ENCODE measurements at regions not wholly inside any gene's neighbourhood (a gene's known extent, or its start where the extent isn't known, plus 50 kb on each side); places are given as distances from the start of the nearest gene placed in this dataset.

GRCh38 chr3:72536878-72537267, 311.4 kb downstream of the SHQ1 start:
- Mint-ChIP-seq H3K27me3 (peaks cover 3% of the 10 kb centered on the region), H3K9me3 (peaks cover 10% of the 10 kb centered on the region), H3K4me3 (no peak overlapping the region), H3K27ac (no peak overlapping the region), H3K36me3 (ENCODE audit: low read depth) (peaks cover 8% of the 10 kb centered on the region), H3K4me1 (peaks cover 5% of the 10 kb centered on the region)
- POLR2A ChIA-PET, result interaction anchor here (1.4 kb wide), 1 partner anchor 16 kb away, joined by 4 read pairs; no protein-coding TSS in a partner anchor
- DNase-seq, result no peak
- CTCF ChIA-PET, result no interaction called here

GRCh38 chr3:72536206-72536877, 311.9 kb downstream of the SHQ1 start:
- Mint-ChIP-seq H3K27ac (no peak overlapping the region), H3K4me1 (peaks cover 5% of the 10 kb centered on the region), H3K9me3 (peaks cover 8% of the 10 kb centered on the region), H3K36me3 (ENCODE audit: low read depth) (peaks cover 8% of the 10 kb centered on the region), H3K27me3 (peaks cover 3% of the 10 kb centered on the region), H3K4me3 (no peak overlapping the region)
- CTCF ChIA-PET, result no interaction called here
- POLR2A ChIA-PET, result interaction anchor here (1.4 kb wide), 1 partner anchor 15 kb away, joined by 4 read pairs; no protein-coding TSS in a partner anchor
- no peak for DNase-seq

GRCh38 chr3:72535772-72536171, 312.5 kb downstream of the SHQ1 start:
- Mint-ChIP-seq H3K4me1 (peaks cover 5% of the 10 kb centered on the region), H3K27ac (no peak overlapping the region), H3K9me3 (peaks cover 11% of the 10 kb centered on the region), H3K36me3 (ENCODE audit: low read depth) (peaks cover 8% of the 10 kb centered on the region), H3K27me3 (peaks cover 6% of the 10 kb centered on the region), H3K4me3 (no peak overlapping the region)
- POLR2A ChIA-PET, result interaction anchor here (1.4 kb wide), 1 partner anchor 15 kb away, joined by 4 read pairs; no protein-coding TSS in a partner anchor
- CTCF ChIA-PET, result no interaction called here
- DNase-seq, result no peak

GRCh38 chr3:72533591-72534473, 314.4 kb downstream of the SHQ1 start:
- H3K4me3 Mint-ChIP-seq, result no peak overlapping the region
- peaks cover 6% of the 10 kb centered on the region for H3K27me3 Mint-ChIP-seq
- H3K36me3 Mint-ChIP-seq (ENCODE audit: low read depth), result peaks cover 8% of the 10 kb centered on the region
- ChIA-PET CTCF (no interaction called here), POLR2A (no interaction called here)
- H3K9me3 Mint-ChIP-seq, result peaks cover 11% of the 10 kb centered on the region
- H3K4me1 Mint-ChIP-seq, result peaks cover 5% of the 10 kb centered on the region
- H3K27ac Mint-ChIP-seq, result no peak overlapping the region
- DNase-seq, result no peak

- Mint-ChIP-seq H3K27ac (no peak overlapping the region), H3K27me3 (peaks cover 6% of the 10 kb centered on the region), H3K4me3 (no peak overlapping the region), H3K36me3 (ENCODE audit: low read depth) (peaks cover 8% of the 10 kb centered on the region), H3K9me3 (peaks cover 11% of the 10 kb centered on the region), H3K4me1 (peaks cover 5% of the 10 kb centered on the region)
- DNase-seq, result no peak
- ChIA-PET CTCF (no interaction called here), POLR2A (no interaction called here)
These were observed 317.8 kb downstream of the SHQ1 start for GRCh38 chr3:72530426-72530825.

- POLR2A ChIA-PET, result no interaction called here
- H3K27ac Mint-ChIP-seq, result no peak overlapping the region
- CTCF ChIA-PET, result no interaction called here
- peaks cover 5% of the 10 kb centered on the region for H3K4me1 Mint-ChIP-seq
- H3K27me3 Mint-ChIP-seq, result peaks cover 6% of the 10 kb centered on the region
- no peak for DNase-seq
- H3K36me3 Mint-ChIP-seq (ENCODE audit: low read depth), result peaks cover 7% of the 10 kb centered on the region
- H3K4me3 Mint-ChIP-seq, result no peak overlapping the region
- peaks cover 10% of the 10 kb centered on the region for H3K9me3 Mint-ChIP-seq
These were observed 319.2 kb downstream of the SHQ1 start for GRCh38 chr3:72529081-72529480.

- Mint-ChIP-seq H3K27ac (no peak overlapping the region), H3K4me3 (no peak overlapping the region), H3K4me1 (peaks cover 36% of the 10 kb centered on the region), H3K9me3 (peaks cover under 1% of the 10 kb centered on the region), H3K36me3 (ENCODE audit: low read depth) (no peaks in the 10 kb centered on the region), H3K27me3 (no peaks in the 10 kb centered on the region)
- CTCF ChIA-PET, result no interaction called here
- POLR2A ChIA-PET, result no interaction called here
- no peak for DNase-seq
These were observed 324.7 kb downstream of the SHQ1 start for GRCh38 chr3:72523429-72524151.

- peak; percentile 31 for DNase-seq
- no peaks in the 10 kb centered on the region for H3K27me3 Mint-ChIP-seq
- peaks cover 36% of the 10 kb centered on the region for H3K4me1 Mint-ChIP-seq
- H3K4me3 Mint-ChIP-seq, result no peak overlapping the region
- no peaks in the 10 kb centered on the region for H3K36me3 Mint-ChIP-seq (ENCODE audit: low read depth)
- peak overlapping the region; percentile 44 for H3K27ac Mint-ChIP-seq
- ChIA-PET POLR2A (interaction anchor here (1.2 to 1.5 kb wide), 2 partner anchors 16 to 38 kb away, joined by 4 read pairs; no protein-coding TSS in a partner anchor), CTCF (interaction anchor here (1.2 kb wide), 1 partner anchor 301 kb away, joined by 3 read pairs; no protein-coding TSS in a partner anchor)
- peaks cover 4% of the 10 kb centered on the region for H3K9me3 Mint-ChIP-seq
These were observed 327.4 kb downstream of the SHQ1 start for GRCh38 chr3:72520690-72521308.

GRCh38 chr3:72519946-72520604, 328.2 kb downstream of the SHQ1 start:
- H3K4me3 Mint-ChIP-seq, result no peak overlapping the region
- no peak overlapping the region for H3K27ac Mint-ChIP-seq
- no peak for DNase-seq
- peaks cover 4% of the 10 kb centered on the region for H3K9me3 Mint-ChIP-seq
- H3K27me3 Mint-ChIP-seq, result no peaks in the 10 kb centered on the region
- H3K4me1 Mint-ChIP-seq, result peaks cover 36% of the 10 kb centered on the region
- H3K36me3 Mint-ChIP-seq (ENCODE audit: low read depth), result no peaks in the 10 kb centered on the region
- CTCF ChIA-PET, result no interaction called here
- POLR2A ChIA-PET, result interaction anchor here (1.2 to 1.5 kb wide), 2 partner anchors 16 to 37 kb away, joined by 4 read pairs; no protein-coding TSS in a partner anchor

- Mint-ChIP-seq H3K4me3 (no peak overlapping the region), H3K27me3 (no peaks in the 10 kb centered on the region), H3K4me1 (peaks cover 28% of the 10 kb centered on the region), H3K9me3 (peaks cover 4% of the 10 kb centered on the region), H3K27ac (no peak overlapping the region), H3K36me3 (ENCODE audit: low read depth) (no peaks in the 10 kb centered on the region)
- DNase-seq, result no peak
- ChIA-PET POLR2A (no interaction called here), CTCF (no interaction called here)
These were observed 330.3 kb downstream of the SHQ1 start for GRCh38 chr3:72517921-72518424.

GRCh38 chr3:72517336-72517735, 330.9 kb downstream of the SHQ1 start:
- H3K27me3 Mint-ChIP-seq, result no peaks in the 10 kb centered on the region
- no peaks in the 10 kb centered on the region for H3K36me3 Mint-ChIP-seq (ENCODE audit: low read depth)
- H3K27ac Mint-ChIP-seq, result no peak overlapping the region
- H3K4me3 Mint-ChIP-seq, result no peak overlapping the region
- H3K4me1 Mint-ChIP-seq, result peaks cover 23% of the 10 kb centered on the region
- DNase-seq, result no peak
- POLR2A ChIA-PET, result no interaction called here
- CTCF ChIA-PET, result no interaction called here
- peaks cover 4% of the 10 kb centered on the region for H3K9me3 Mint-ChIP-seq

GRCh38 chr3:72516361-72516760, 331.9 kb downstream of the SHQ1 start:
- Mint-ChIP-seq H3K4me1 (peaks cover 17% of the 10 kb centered on the region), H3K9me3 (peaks cover 4% of the 10 kb centered on the region), H3K27me3 (no peaks in the 10 kb centered on the region), H3K4me3 (no peak overlapping the region), H3K27ac (no peak overlapping the region), H3K36me3 (ENCODE audit: low read depth) (no peaks in the 10 kb centered on the region)
- ChIA-PET CTCF (no interaction called here), POLR2A (no interaction called here)
- no peak for DNase-seq
